ENCODE measurements at regions not wholly inside any gene's neighbourhood (a gene's known extent, or its start where the extent isn't known, plus 50 kb on each side); places are given as distances from the start of the nearest gene placed in this dataset.

DNA sequence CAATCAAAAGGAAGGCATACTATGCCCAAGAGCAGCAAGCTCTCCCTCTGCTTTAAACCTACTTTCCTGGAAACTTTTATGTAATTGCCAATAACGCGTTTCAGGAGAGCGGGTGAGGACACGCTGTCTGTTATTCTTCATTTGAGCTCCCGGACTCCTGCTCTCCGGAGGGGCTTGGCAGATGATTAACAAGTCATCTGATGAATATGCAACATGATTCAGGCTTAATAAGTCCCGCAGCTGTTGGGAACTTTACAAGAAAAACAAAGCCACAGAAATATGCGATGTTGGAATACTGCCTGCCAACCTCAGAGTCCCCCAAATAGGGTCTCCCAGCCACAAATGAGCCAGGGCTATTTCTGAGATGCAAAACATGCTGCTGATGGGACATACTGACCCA lies 348.0 kb downstream of the GPAM start:
- no peak for TF ChIP-seq POLR2A (IDR thresholded peaks at IDR 0.05)
- TF ChIP-seq, protein P1, sequence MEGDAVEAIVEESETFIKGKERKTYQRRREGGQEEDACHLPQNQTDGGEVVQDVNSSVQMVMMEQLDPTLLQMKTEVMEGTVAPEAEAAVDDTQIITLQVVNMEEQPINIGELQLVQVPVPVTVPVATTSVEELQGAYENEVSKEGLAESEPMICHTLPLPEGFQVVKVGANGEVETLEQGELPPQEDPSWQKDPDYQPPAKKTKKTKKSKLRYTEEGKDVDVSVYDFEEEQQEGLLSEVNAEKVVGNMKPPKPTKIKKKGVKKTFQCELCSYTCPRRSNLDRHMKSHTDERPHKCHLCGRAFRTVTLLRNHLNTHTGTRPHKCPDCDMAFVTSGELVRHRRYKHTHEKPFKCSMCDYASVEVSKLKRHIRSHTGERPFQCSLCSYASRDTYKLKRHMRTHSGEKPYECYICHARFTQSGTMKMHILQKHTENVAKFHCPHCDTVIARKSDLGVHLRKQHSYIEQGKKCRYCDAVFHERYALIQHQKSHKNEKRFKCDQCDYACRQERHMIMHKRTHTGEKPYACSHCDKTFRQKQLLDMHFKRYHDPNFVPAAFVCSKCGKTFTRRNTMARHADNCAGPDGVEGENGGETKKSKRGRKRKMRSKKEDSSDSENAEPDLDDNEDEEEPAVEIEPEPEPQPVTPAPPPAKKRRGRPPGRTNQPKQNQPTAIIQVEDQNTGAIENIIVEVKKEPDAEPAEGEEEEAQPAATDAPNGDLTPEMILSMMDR (IDR thresholded peaks at IDR 0.05 in 8 of 11, conservative IDR thresholded peaks at IDR 0.05 in 3 of 11): no peak

Measured in spleen (tissue), 7 donors.